ENCODE measurements at regions not wholly inside any gene's neighbourhood (a gene's known extent, or its start where the extent isn't known, plus 50 kb on each side); places are given as distances from the start of the nearest gene placed in this dataset.
"Not testable (repeated sequence)": the region's sequence is repeated elsewhere in the genome, so short reads cannot be mapped to it uniquely, and the experiment has no call there.

GRCh38 chr12:75695926-75696325, 184.5 kb upstream of the KRR1 start:
- DNase-seq, result no peak

DNA sequence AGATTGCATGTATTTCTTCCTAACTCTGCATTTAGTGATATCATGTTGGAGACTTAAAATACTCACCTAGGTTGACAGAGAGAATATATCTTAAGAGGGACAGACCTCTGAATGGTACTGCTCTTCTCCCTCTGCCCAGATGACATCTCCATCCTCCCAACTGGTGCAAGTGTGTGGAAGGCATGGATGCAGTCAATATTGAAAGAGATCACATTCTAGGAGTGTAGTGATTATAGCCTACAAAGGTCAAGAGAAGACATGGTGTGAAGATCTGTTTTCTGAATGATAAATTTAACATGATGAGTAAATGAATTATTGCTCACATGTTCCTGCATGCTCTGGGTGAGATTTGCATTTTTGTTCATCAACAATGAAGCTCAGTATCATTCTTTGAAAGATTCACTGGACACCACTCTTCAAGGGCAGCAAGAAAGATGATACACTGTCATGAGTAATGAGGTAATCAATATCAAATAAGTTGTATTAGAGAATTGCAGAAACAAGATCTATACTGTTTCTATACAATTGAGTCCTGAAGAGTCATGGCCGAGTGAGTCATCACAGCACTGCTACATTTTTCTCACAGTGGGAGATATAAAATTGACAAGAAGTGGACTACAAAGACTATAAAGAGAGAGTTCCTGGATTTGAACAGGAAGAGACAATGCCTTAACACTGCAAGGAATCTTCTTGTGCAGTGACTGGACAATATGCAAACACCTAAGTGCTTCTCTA, 183.3 kb upstream of the KRR1 start:
- no peak for DNase-seq

GRCh38 chr12:75692876-75693275, 181.5 kb upstream of the KRR1 start:
- no peak for DNase-seq

DNA sequence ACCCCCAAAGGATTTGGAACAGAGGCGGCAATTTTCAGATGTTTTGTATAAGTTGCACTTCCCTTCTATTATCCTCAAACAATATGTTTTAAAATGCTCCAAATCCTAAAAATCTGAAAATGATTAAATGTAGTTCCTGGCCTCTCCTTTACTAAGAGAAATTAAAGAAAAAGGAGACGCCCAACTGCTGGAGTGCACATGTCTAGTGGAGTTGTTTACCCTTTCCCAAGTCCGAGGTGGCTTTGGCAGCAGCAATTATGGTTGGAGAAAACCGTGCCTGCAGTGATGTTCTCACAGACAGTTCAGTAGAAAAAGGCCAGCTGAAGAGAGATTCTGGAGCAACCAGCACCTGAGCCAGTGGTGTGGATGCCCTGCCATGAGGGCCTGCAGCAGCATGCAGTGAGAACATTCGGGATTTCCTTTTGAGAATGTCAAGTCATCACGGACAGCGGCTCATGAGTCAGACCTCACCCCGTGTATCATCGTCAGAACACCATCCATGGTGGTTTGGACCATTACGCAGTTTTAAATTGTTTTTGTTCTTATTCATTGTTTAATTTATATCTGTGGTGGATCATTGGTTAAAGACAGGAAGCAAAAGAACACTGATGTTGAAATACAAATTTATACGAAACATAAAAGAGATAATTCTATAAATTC, 179.0 kb upstream of the KRR1 start:
- no peak for DNase-seq

DNA sequence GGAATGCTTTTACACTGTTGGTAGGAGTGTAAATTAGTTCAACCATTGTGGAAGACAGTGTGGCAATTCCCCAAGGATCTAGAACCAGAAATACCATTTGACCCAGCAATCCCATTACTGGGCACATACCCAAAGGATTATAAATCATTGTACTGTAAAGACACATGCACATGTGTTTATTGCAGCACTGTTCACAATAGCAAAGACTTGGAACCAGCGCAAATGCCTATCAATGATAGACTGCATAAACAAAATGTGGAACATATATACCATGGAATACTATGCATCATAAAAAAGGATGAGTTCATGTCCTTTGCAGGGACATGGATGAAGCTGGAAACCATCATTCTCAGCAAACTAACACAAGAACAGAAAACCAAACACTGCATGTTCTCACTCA, 174.8 kb upstream of the KRR1 start:
- not testable (repeated sequence) for DNase-seq

- no peak for DNase-seq
Measured at GRCh38 chr12:75685617-75686225, 174.3 kb upstream of the KRR1 start.

DNA sequence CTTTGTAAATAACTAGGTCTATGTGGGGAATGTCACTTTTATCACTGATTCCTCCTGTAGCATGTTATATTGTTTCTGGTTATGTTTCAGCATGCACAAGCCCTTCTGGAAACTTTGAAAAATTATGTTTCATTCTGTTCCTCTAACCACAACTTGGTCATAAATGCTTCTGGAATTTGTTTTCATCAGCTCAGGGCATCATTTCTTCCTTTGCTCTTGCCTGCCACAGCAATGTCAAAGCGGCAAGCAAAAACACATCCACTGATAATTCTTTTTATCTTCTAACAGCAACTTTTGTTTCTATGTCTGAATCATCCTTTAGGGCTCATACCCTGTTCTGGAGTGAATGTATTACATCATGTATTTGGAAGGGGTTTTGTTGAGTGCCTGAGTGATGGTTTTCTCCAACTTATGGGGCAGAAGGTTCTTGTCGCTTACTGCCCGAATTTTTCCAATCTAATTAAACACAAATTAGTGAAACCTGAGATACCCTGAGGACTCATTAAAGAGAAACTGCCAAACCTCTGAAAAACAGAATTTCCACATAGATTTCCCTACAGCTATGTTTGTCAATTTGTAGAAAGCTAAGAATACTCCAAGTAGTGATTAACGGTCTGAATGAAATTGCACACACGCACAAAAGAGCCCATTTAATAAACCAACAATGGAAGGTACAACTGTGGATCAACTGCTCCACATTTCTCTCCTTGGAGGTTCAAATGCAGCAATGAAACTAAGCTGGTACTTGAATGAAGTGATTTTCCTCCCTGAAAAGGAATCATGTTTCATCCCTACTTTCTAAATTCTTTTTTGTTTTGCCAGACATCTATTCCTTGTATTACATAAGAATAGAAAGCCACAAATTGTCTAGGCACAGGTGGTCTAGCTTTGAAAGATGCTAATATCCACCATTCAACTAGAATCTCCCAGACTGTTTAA, 173.5 kb upstream of the KRR1 start:
- DNase-seq, result no peak

DNA sequence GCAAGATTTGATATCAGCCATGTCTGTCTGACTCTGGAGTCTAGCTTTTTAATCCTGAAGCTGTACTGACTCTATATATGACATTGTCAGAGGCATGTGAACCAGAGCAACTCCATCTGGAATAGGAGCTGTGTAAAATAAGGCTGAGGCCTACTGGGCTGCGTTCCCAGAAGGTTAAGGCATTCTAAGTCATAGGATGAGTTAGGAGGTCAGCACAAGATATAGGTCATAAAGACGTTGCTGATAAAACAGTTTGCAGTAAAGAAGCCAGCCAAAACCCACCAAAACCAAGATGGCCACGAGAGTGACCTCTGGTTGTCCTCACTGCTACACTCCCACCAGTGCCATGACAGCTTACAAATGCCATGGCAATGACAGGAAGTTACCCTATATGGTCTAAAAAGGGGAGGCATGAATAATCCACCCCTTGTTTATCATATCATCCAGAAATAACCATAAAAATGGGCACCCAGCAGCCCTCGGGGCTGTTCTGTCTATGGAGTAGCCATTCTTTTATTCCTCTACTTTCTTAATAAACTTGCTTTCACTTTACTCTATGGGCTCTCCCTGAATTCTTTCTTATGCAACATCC, 172.7 kb upstream of the KRR1 start:
- not testable (repeated sequence) for DNase-seq

GRCh38 chr12:75683220-75683619, 171.8 kb upstream of the KRR1 start:
- no peak for DNase-seq

DNA sequence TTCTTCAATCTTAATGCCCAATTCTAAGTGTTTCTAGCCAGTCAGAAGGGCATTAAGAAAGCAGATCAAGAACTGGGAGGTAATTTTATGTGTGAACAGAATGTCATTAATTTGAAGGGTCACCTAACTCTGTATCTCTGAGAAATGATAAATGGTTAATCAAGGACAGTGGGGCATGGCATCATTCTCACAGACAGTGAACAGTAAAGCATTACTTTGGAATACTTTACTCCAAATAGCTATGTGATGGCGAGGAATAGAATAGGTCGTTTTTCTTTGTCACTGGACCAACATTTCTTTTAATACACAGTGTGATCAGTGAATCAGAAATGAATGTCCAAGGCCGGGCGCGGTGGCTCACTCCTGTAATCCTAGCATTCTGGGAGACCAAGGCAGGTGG, 166.1 kb upstream of the KRR1 start:
- no peak for DNase-seq

DNA sequence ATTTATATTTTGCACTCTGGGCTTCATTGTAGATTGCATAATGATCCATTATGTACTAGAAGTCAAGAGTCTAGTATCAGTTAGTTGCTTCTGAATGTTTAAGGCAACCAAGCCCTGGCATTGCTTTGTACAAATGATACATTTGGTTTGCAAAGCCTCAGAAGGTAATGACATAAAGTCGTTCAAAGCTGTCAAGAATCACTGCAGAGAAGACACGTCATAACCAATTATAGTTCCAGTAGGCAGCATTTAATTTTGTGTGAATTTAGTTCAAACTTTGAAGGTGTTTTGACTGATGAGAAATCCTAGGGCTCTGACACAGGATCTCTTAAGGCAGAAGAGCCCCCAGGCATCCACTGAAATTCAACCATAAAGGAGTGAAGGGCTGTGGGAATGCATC, 163.0 kb upstream of the KRR1 start:
- no peak for DNase-seq

- DNase-seq, result no peak
Measured at GRCh38 chr12:75672200-75672599, 160.8 kb upstream of the KRR1 start.

- DNase-seq, result no peak
Measured at GRCh38 chr12:75670216-75670615, 158.8 kb upstream of the KRR1 start.

DNA sequence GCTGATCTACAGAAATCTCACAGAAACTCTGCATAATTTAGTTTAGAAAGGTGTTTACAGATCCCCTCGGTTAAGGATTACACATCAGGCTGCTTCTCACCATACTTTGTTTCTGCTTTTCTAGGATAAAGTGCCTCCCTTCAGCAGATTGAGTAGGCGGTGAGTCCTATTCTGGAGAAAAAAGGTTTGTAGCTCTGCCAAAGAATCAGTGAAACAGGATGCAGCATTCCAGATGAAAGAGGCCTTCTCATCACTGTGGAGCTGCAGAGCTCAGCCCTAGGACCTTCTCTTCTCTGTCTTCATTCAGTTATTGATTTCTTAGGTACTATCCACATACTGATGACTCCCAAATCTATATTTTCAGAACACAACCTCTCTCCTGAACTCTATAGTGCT, 155.5 kb upstream of the KRR1 start:
- DNase-seq, result no peak

DNA sequence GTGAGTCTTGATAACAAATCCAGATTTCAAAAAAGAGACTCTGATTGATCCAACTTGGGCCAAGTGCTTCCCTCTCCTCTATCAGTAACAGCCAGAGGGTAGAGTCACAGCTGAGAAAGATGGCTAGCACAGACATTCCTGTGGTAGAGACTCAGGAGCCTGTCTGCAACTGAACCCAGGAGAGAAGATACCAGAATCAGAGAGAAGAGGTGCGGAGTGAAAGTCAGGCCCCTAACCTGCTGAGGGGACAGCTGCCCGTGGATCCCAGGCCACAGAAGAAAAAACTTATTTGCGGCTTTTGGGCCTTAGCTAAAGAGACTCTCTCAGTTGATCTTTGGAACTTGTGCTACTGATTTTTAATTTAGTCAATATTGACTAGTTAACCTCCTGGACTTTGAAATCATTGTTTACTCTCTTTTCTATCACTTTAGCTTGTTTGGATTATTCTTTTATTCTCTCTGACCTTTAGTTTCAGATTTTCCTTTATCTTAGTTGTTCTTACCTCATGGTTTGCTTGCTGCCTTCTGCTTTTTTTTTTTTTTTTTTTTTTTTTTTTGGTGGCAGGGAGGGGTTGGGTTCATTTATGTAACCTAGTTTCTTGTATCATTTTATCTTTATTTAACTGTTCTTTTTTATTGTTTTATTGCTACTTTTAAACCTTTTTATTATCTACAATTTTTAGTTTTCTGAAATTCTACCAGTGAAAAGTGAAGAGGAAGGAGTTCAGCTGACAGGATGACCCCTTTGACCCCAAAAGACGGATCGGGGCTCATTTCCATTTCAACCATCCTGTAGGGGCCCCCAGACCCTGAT, 154.9 kb upstream of the KRR1 start:
- no peak for DNase-seq

GRCh38 chr12:75665216-75665615, 153.8 kb upstream of the KRR1 start:
- no peak for DNase-seq

- DNase-seq, result no peak
Measured at GRCh38 chr12:75662511-75663159, 151.2 kb upstream of the KRR1 start.

- DNase-seq, result no peak
Measured at GRCh38 chr12:75661908-75662307, 150.5 kb upstream of the KRR1 start.

DNA sequence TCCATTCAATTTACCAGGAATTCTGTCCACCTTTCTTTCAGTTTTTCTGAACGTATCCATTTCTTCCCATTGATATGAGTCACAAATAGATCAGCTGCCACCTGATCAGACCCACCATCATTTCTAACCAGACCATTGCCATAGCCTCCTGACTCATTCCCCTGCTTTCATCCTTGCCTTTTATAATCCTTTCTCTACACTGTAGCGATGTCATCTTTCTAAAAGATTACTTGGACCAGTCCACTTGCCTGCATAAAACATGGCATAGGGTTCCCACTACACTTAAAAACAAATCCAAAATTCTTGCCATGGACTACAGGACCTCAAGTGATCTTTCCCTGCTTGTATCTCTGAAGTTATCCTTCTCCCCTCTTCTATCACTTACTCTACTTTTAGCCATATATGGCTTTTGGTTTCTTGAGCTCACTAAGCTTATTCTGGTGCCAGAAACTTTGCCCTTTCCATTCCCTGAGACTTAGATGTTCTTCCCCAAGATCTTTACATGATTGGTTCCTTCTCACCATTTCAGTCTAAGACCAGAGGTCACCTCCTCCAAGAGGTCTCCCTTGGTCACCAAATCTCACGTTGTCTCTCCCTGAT, 149.5 kb upstream of the KRR1 start:
- no peak for DNase-seq

GRCh38 chr12:75660107-75660530, 148.7 kb upstream of the KRR1 start:
- DNase-seq, result no peak

All from NCI-H345 (cell line).